SW480 (cell line): ENCODE measurements at regions not wholly inside any gene's neighbourhood (a gene's known extent, or its start where the extent isn't known, plus 50 kb on each side); places are given as distances from the start of the nearest gene placed in this dataset.

Source experiments
- DNase-seq: peaks from one replicate; pipeline ENCODE4 v3.0.0-alpha.2; 2016; ENCODE audit warnings: low spot score

- no peak for DNase-seq
These were observed 426.8 kb downstream of the HNRNPD start for GRCh38 chr4:81946996-81947395.

- no peak for DNase-seq
These were observed 443.1 kb downstream of the HNRNPD start for GRCh38 chr4:81930506-81931238.

GRCh38 chr4:81923140-81923539 is 450.7 kb downstream of the HNRNPD start:
- DNase-seq: no peak

GRCh38 chr4:81922313-81922712 is 450.6 kb upstream of the RASGEF1B start:
- DNase-seq: no peak

- DNase-seq: no peak
These were observed 450.0 kb upstream of the RASGEF1B start for GRCh38 chr4:81921751-81922159.

GRCh38 chr4:81919810-81920209 is 448.1 kb upstream of the RASGEF1B start:
- DNase-seq: no peak

- DNase-seq: peak; percentile 52
These were observed 447.5 kb upstream of the RASGEF1B start for GRCh38 chr4:81919223-81919622.

GRCh38 chr4:81915430-81915829 is 443.7 kb upstream of the RASGEF1B start:
- DNase-seq: no peak

GRCh38 chr4:81914623-81915022 is 442.9 kb upstream of the RASGEF1B start:
- no peak for DNase-seq

GRCh38 chr4:81913427-81913879 is 441.7 kb upstream of the RASGEF1B start:
- peak; percentile 54 for DNase-seq

GRCh38 chr4:81912376-81913030 is 440.8 kb upstream of the RASGEF1B start:
- DNase-seq: no peak

GRCh38 chr4:81906905-81907304 is 435.2 kb upstream of the RASGEF1B start:
- DNase-seq: no peak

- DNase-seq: peak; percentile 11
These were observed 434.3 kb upstream of the RASGEF1B start for GRCh38 chr4:81905971-81906370.

GRCh38 chr4:81904121-81904520 is 432.4 kb upstream of the RASGEF1B start:
- DNase-seq: no peak

GRCh38 chr4:81903212-81903611 is 431.5 kb upstream of the RASGEF1B start:
- DNase-seq: no peak

- DNase-seq: peak; percentile 57
These were observed 427.3 kb upstream of the RASGEF1B start for GRCh38 chr4:81898862-81899504.

- peak; percentile 92 for DNase-seq
These were observed 425.2 kb upstream of the RASGEF1B start for GRCh38 chr4:81896936-81897335.

- no peak for DNase-seq
These were observed 419.6 kb upstream of the RASGEF1B start for GRCh38 chr4:81891005-81891996.

GRCh38 chr4:81884986-81885385 is 413.3 kb upstream of the RASGEF1B start:
- no peak for DNase-seq

- DNase-seq: no peak
These were observed 412.1 kb upstream of the RASGEF1B start for GRCh38 chr4:81883530-81884450.

GRCh38 chr4:81883004-81883403 is 411.3 kb upstream of the RASGEF1B start:
- no peak for DNase-seq
